HepG2 (cell line): ENCODE measurements at regions not wholly inside any gene's neighbourhood (a gene's known extent, or its start where the extent isn't known, plus 50 kb on each side); places are given as distances from the start of the nearest gene placed in this dataset.

Source experiments
- ATF7 ChIP-seq, 2 experiments: fragments of 450-650 bp in 1 of 2; sonication (generic) in 1 of 2; formaldehyde crosslinking in 1 of 2; IDR thresholded peaks; 2 replicates each; pipeline versions ENCODE4 v1.4.0 to v1.6.1; 2016 to 2020; ENCODE audit warnings: antibody characterized with exemption in 1 of 2, mild to moderate bottlenecking in 1 of 2, missing genetic modification reagents in 1 of 2
- HDAC1 ChIP-seq: sonication (generic); formaldehyde crosslinking; IDR thresholded peaks from 2 replicates; pipeline ENCODE4 v1.5.1; 2020; ENCODE audit warnings: mild to moderate bottlenecking, missing genetic modification reagents
- MAZ ChIP-seq, 2 experiments: sonication (generic) in 1 of 2; formaldehyde crosslinking in 1 of 2; IDR thresholded peaks; 2 replicates each; pipeline versions ENCODE4 v1.5.0 to v1.6.1; 2012 to 2020; ENCODE audit warnings: low read depth in 2 of 2, mild to moderate bottlenecking in 2 of 2, borderline replicate concordance in 1 of 2, improper control_type of control experiment in 1 of 2, low read length in 1 of 2, missing genetic modification reagents in 1 of 2, moderate library complexity in 1 of 2
- MEF2D ChIP-seq: sonication (generic); formaldehyde crosslinking; IDR thresholded peaks from 2 replicates; pipeline ENCODE4 v1.5.1; 2020; ENCODE audit warnings: mild to moderate bottlenecking, missing genetic modification reagents
- MIER2 ChIP-seq: IDR thresholded peaks from 2 replicates; pipeline ENCODE4 v1.6.1; 2016; ENCODE audit warnings: missing biosample characterization, missing genetic modification reagents
- NFKB2 ChIP-seq: sonication (generic); formaldehyde crosslinking; IDR thresholded peaks from 2 replicates; pipeline ENCODE4 v1.4.0; 2020; ENCODE audit warnings: missing genetic modification reagents, borderline replicate concordance
- PHF5A ChIP-seq: IDR thresholded peaks from one replicate; pipeline ENCODE4 v1.6.1; 2018; ENCODE audit warnings: low read depth, missing genetic modification reagents; ENCODE audit not compliant: unreplicated experiment
- RFX3 ChIP-seq: IDR thresholded peaks from 2 replicates; pipeline ENCODE4 v1.6.1; 2016; ENCODE audit warnings: missing biosample characterization, missing genetic modification reagents
- SAFB2 ChIP-seq: sonication (generic); formaldehyde crosslinking; IDR thresholded peaks from 2 replicates; pipeline ENCODE4 v1.5.1; 2020; ENCODE audit warnings: missing genetic modification reagents, low read depth, mild to moderate bottlenecking, borderline replicate concordance
- SALL2 ChIP-seq: sonication (generic); formaldehyde crosslinking; IDR thresholded peaks from 2 replicates; pipeline ENCODE4 v1.8.1; 2023; ENCODE audit warnings: mild to moderate bottlenecking, missing genetic modification reagents, inconsistent platforms
- ZNF335 ChIP-seq: sonication (generic); formaldehyde crosslinking; IDR thresholded peaks from 2 replicates; pipeline ENCODE4 v1.4.0; 2020; ENCODE audit warnings: missing genetic modification reagents
- ZNF34 ChIP-seq: sonication (generic); formaldehyde crosslinking; IDR thresholded peaks from 2 replicates; pipeline ENCODE4 v1.4.0; 2020; ENCODE audit warnings: mild to moderate bottlenecking, missing genetic modification reagents, borderline replicate concordance
- ZNF510 ChIP-seq: sonication (generic); formaldehyde crosslinking; IDR thresholded peaks from 2 replicates; pipeline ENCODE4 v1.4.0; 2020; ENCODE audit warnings: low read depth, mild to moderate bottlenecking, missing genetic modification reagents
- ZNF564 ChIP-seq: sonication (generic); formaldehyde crosslinking; IDR thresholded peaks from 2 replicates; pipeline ENCODE4 v1.8.1; 2023; ENCODE audit warnings: mild to moderate bottlenecking, missing genetic modification reagents
- ZNF614 ChIP-seq: IDR thresholded peaks from 2 replicates; pipeline ENCODE4 v1.6.1; 2018; ENCODE audit warnings: missing biosample characterization, missing genetic modification reagents, inconsistent platforms, borderline replicate concordance
- ZNF841 ChIP-seq: sonication (generic); formaldehyde crosslinking; IDR thresholded peaks from 2 replicates; pipeline ENCODE4 v1.8.1; 2023; ENCODE audit warnings: missing genetic modification reagents, borderline replicate concordance
- TF ChIP-seq, protein P1 (sequence below): sonication (generic); formaldehyde crosslinking; IDR thresholded peaks from 2 replicates; pipeline ENCODE4 v1.5.1; 2020; ENCODE audit warnings: missing genetic modification reagents, mild to moderate bottlenecking, borderline replicate concordance
- TF ChIP-seq, protein P2 (sequence below): sonication (generic); formaldehyde crosslinking; IDR thresholded peaks from 2 replicates; pipeline ENCODE4 v1.4.0; 2020; ENCODE audit warnings: missing genetic modification reagents, borderline replicate concordance
- TF ChIP-seq, protein P3 (sequence below): IDR thresholded peaks from 2 replicates; pipeline ENCODE4 v1.6.1; 2016; ENCODE audit warnings: missing compliant biosample characterization, missing genetic modification reagents, borderline replicate concordance
- TF ChIP-seq, protein P4 (sequence below): sonication (generic); formaldehyde crosslinking; IDR thresholded peaks from 2 replicates; pipeline ENCODE4 v1.4.0; 2020; ENCODE audit warnings: low read depth, mild to moderate bottlenecking, missing genetic modification reagents

DNA sequence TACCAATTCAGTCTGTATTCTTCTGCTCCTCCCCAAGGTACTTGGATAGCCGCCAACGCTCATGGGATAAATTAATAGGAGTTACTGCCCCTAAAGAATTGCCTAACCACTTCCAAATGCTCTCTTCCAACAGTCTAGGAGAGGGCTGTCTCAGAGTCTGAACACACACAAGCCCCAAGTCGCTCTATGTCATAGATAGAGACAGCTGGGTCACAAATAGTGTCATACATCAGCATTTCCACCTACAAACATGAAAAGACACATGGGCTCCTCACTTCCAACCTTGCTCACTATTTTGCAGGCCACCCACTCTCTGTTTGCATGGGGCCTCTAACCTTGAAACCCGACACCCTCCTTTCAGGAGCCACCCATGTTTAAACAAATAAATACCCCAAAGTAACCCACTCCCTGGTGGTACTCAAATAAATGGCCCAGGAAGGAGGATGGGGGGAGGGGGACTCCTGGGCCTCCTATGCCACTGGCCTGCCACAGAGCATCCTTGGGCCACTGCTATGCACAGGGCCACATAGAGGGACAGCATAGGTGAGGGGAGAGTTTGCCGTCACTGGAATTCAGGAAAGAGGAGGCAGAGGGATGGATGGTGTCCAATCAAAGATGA, 265.9 kb downstream of the SOX9 start (continued):
- TF ChIP-seq, protein P1, sequence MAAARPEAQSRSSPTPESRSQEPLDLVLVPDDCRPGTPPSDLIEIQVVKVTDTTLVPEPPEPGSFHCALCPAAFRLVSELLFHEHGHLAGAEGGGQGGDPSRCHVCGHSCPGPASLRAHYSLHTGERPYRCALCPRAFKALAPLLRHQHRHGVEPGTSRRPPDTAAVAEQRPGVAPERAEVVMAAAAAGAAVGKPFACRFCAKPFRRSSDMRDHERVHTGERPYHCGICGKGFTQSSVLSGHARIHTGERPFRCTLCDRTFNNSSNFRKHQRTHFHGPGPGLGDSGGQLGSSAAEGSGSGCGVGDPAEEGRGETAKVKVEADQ (CRISPR knock-in tag): no peak
- TF ChIP-seq, protein P2, sequence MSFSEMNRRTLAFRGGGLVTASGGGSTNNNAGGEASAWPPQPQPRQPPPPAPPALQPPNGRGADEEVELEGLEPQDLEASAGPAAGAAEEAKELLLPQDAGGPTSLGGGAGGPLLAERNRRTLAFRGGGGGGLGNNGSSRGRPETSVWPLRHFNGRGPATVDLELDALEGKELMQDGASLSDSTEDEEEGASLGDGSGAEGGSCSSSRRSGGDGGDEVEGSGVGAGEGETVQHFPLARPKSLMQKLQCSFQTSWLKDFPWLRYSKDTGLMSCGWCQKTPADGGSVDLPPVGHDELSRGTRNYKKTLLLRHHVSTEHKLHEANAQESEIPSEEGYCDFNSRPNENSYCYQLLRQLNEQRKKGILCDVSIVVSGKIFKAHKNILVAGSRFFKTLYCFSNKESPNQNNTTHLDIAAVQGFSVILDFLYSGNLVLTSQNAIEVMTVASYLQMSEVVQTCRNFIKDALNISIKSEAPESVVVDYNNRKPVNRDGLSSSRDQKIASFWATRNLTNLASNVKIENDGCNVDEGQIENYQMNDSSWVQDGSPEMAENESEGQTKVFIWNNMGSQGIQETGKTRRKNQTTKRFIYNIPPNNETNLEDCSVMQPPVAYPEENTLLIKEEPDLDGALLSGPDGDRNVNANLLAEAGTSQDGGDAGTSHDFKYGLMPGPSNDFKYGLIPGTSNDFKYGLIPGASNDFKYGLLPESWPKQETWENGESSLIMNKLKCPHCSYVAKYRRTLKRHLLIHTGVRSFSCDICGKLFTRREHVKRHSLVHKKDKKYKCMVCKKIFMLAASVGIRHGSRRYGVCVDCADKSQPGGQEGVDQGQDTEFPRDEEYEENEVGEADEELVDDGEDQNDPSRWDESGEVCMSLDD: peak; percentile 93; the same call in 1 of the 2 replicates
- peak; percentile 77; the same call in 1 of the 2 replicates for TF ChIP-seq MEF2D (CRISPR knock-in tag)
- TF ChIP-seq NFKB2 (CRISPR knock-in tag): peak; percentile 72; the same call in 1 of the 2 replicates
- TF ChIP-seq ZNF34 (CRISPR knock-in tag): no peak
- TF ChIP-seq ZNF335 (CRISPR knock-in tag): peak; percentile 37; the same call in 1 of the 2 replicates
- no peak for TF ChIP-seq ATF7 (IDR thresholded peaks at IDR 0.05)
- no peak for TF ChIP-seq ATF7 (CRISPR knock-in tag; IDR thresholded peaks at IDR 0.05)
- TF ChIP-seq, protein P3, sequence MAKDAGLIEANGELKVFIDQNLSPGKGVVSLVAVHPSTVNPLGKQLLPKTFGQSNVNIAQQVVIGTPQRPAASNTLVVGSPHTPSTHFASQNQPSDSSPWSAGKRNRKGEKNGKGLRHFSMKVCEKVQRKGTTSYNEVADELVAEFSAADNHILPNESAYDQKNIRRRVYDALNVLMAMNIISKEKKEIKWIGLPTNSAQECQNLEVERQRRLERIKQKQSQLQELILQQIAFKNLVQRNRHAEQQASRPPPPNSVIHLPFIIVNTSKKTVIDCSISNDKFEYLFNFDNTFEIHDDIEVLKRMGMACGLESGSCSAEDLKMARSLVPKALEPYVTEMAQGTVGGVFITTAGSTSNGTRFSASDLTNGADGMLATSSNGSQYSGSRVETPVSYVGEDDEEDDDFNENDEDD (CRISPR knock-in tag): no peak
- TF ChIP-seq, protein P4, sequence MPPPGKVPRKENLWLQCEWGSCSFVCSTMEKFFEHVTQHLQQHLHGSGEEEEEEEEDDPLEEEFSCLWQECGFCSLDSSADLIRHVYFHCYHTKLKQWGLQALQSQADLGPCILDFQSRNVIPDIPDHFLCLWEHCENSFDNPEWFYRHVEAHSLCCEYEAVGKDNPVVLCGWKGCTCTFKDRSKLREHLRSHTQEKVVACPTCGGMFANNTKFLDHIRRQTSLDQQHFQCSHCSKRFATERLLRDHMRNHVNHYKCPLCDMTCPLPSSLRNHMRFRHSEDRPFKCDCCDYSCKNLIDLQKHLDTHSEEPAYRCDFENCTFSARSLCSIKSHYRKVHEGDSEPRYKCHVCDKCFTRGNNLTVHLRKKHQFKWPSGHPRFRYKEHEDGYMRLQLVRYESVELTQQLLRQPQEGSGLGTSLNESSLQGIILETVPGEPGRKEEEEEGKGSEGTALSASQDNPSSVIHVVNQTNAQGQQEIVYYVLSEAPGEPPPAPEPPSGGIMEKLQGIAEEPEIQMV (CRISPR knock-in tag): no peak
- TF ChIP-seq ZNF564: peak; percentile 45; the same call in 1 of the 2 replicates
- no peak for TF ChIP-seq ZNF510 (CRISPR knock-in tag)
- no peak for TF ChIP-seq ZNF614 (CRISPR knock-in tag)
- TF ChIP-seq SAFB2: no peak; the same call in 1 of the 2 replicates
- TF ChIP-seq MAZ (IDR thresholded peaks at IDR 0.05; ENCODE audit: borderline replicate concordance, low read depth, low read length): no peak
- TF ChIP-seq MAZ (CRISPR knock-in tag; IDR thresholded peaks at IDR 0.05; ENCODE audit: low read depth): no peak
- no peak for TF ChIP-seq ZNF841 (CRISPR knock-in tag)
- TF ChIP-seq HDAC1: peak; percentile 66; the same call in 1 of the 2 replicates
- no peak for TF ChIP-seq PHF5A (CRISPR knock-in tag)
- peak; percentile 93 for TF ChIP-seq SALL2 (CRISPR knock-in tag)
- no peak for TF ChIP-seq RFX3 (CRISPR knock-in tag)
- TF ChIP-seq MIER2: 0 out of 2 replicates have a peak, but pooled peaks have one; percentile 37
